ENCODE measurements at regions not wholly inside any gene's neighbourhood (a gene's known extent, or its start where the extent isn't known, plus 50 kb on each side); places are given as distances from the start of the nearest gene placed in this dataset.
"Not testable (repeated sequence)": the region's sequence is repeated elsewhere in the genome, so short reads cannot be mapped to it uniquely, and the experiment has no call there.

- DNase-seq (ENCODE audit: low read depth in 4 of 4, low spot score in 1 of 4): no peak
These were observed 106.6 kb upstream of the NUPR2 start for GRCh38 chr7:56222866-56223265.

- DNase-seq (ENCODE audit: low read depth in 4 of 4, low spot score in 1 of 4): no peak
These were observed 102.8 kb upstream of the NUPR2 start for GRCh38 chr7:56219017-56219416.

GRCh38 chr7:56218510-56218909, 102.3 kb upstream of the NUPR2 start:
- no peak for DNase-seq (ENCODE audit: low read depth in 4 of 4, low spot score in 1 of 4)

- no peak for DNase-seq (ENCODE audit: low read depth in 4 of 4, low spot score in 1 of 4)
These were observed 97.4 kb upstream of the NUPR2 start for GRCh38 chr7:56213574-56213973.

- no peak for DNase-seq (ENCODE audit: low read depth in 4 of 4, low spot score in 1 of 4)
These were observed 90.2 kb upstream of the NUPR2 start for GRCh38 chr7:56206420-56206819.

- DNase-seq (ENCODE audit: low read depth in 4 of 4, low spot score in 1 of 4): no peak
These were observed 83.4 kb upstream of the NUPR2 start for GRCh38 chr7:56199639-56200038.

- not testable (repeated sequence) for DNase-seq (ENCODE audit: low read depth in 4 of 4, low spot score in 1 of 4)
These were observed 80.0 kb upstream of the NUPR2 start for GRCh38 chr7:56196195-56196594.

GRCh38 chr7:56188823-56189346, 72.7 kb upstream of the NUPR2 start:
- DNase-seq (ENCODE audit: low read depth in 4 of 4, low spot score in 1 of 4): no peak

- no peak for DNase-seq (ENCODE audit: low read depth in 4 of 4, low spot score in 1 of 4)
These were observed 72.2 kb upstream of the NUPR2 start for GRCh38 chr7:56188376-56188775.

- no peak for DNase-seq (ENCODE audit: low read depth in 4 of 4, low spot score in 1 of 4)
These were observed 64.8 kb upstream of the NUPR2 start for GRCh38 chr7:56181010-56181409.

GRCh38 chr7:56175771-56176170, 59.6 kb upstream of the NUPR2 start:
- no peak for DNase-seq (ENCODE audit: low read depth in 4 of 4, low spot score in 1 of 4)

GRCh38 chr7:56174875-56175760, 58.9 kb upstream of the NUPR2 start:
- no peak for DNase-seq (ENCODE audit: low read depth in 4 of 4, low spot score in 1 of 4)

GRCh38 chr7:56174346-56174874, 58.2 kb upstream of the NUPR2 start:
- no peak for DNase-seq (ENCODE audit: low read depth in 4 of 4, low spot score in 1 of 4)

All from stimulated activated CD4-positive, alpha-beta T cell treated with anti-CD3 and anti-CD28 coated beads, Interleukin-1b, Interleukin-23, amount 100 ng/mL, for 24 hours (primary cell).